B cell (primary cell): ENCODE measurements at regions not wholly inside any gene's neighbourhood (a gene's known extent, or its start where the extent isn't known, plus 50 kb on each side); places are given as distances from the start of the nearest gene placed in this dataset.

Source experiments
- EZH2 ChIP-seq: IDR thresholded peaks from 2 replicates; pipeline ENCODE4 v1.6.1; 2012; ENCODE audit warnings: borderline replicate concordance, low read depth, mild to moderate bottlenecking, moderate library complexity, low read length; ENCODE audit not compliant: insufficient read depth, poor library complexity, severe bottlenecking
- TF ChIP-seq, protein P1 (sequence below): fragments of 200-600 bp; IDR thresholded peaks from one replicate; pipeline ENCODE4 v1.8.0; 2022; ENCODE audit warnings: antibody characterized with exemption, mild to moderate bottlenecking

DNA sequence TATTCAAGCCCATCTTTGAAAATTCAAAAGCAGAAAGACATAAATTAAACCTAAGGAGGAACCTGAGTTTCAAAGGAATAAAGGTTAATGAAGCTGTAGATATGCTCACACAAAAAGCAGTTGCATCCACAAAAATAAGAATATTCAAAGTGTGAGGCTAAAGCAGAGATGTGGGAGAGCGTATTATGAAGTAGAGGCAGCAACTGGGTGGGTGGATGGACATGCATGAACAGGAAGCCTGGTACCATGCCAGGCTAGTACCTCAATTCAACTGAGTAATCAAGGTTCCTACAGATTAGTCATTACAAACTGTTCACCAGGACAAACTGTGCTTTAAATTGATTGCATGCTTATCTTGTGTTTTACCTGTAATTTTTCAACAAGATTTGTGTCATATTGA is 330.0 kb upstream of the PKDCC start:
- TF ChIP-seq, protein P1, sequence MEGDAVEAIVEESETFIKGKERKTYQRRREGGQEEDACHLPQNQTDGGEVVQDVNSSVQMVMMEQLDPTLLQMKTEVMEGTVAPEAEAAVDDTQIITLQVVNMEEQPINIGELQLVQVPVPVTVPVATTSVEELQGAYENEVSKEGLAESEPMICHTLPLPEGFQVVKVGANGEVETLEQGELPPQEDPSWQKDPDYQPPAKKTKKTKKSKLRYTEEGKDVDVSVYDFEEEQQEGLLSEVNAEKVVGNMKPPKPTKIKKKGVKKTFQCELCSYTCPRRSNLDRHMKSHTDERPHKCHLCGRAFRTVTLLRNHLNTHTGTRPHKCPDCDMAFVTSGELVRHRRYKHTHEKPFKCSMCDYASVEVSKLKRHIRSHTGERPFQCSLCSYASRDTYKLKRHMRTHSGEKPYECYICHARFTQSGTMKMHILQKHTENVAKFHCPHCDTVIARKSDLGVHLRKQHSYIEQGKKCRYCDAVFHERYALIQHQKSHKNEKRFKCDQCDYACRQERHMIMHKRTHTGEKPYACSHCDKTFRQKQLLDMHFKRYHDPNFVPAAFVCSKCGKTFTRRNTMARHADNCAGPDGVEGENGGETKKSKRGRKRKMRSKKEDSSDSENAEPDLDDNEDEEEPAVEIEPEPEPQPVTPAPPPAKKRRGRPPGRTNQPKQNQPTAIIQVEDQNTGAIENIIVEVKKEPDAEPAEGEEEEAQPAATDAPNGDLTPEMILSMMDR: no peak
- TF ChIP-seq EZH2: no peak
